HUDEP-2 (cell line): ENCODE measurements at regions not wholly inside any gene's neighbourhood (a gene's known extent, or its start where the extent isn't known, plus 50 kb on each side); places are given as distances from the start of the nearest gene placed in this dataset.

Source experiments
- DNase-seq, 76 experiments: peaks; one replicate each; lab custom pipeline; 2025; ENCODE audit not compliant: unreplicated experiment in 76 of 76; lab: John Stamatoyannopoulos, UW

GRCh38 chr5:98614341-98614740 is 159.1 kb upstream of the RGMB start:
- no peak for DNase-seq

- DNase-seq = no peak
Measured at GRCh38 chr5:98621821-98622220, 151.6 kb upstream of the RGMB start.

- DNase-seq = no peak
Measured at GRCh38 chr5:98624145-98624880, 149.2 kb upstream of the RGMB start.

- DNase-seq = no peak
Measured at GRCh38 chr5:98627121-98627520, 146.3 kb upstream of the RGMB start.

- no peak for DNase-seq
Measured at GRCh38 chr5:98630621-98631020, 142.8 kb upstream of the RGMB start.

- no peak for DNase-seq
Measured at GRCh38 chr5:98631311-98632054, 142.0 kb upstream of the RGMB start.

- no peak for DNase-seq
Measured at GRCh38 chr5:98635656-98636055, 137.8 kb upstream of the RGMB start.

- no peak for DNase-seq
Measured at GRCh38 chr5:98637116-98637515, 136.3 kb upstream of the RGMB start.

- no peak for DNase-seq
Measured at GRCh38 chr5:98637557-98637956, 135.9 kb upstream of the RGMB start.

- DNase-seq = no peak
Measured at GRCh38 chr5:98638111-98638510, 135.4 kb upstream of the RGMB start.

GRCh38 chr5:98638701-98639100 is 134.8 kb upstream of the RGMB start:
- no peak for DNase-seq

GRCh38 chr5:98639274-98639673 is 134.2 kb upstream of the RGMB start:
- no peak for DNase-seq

- DNase-seq = no peak
Measured at GRCh38 chr5:98641671-98642070, 131.8 kb upstream of the RGMB start.

- DNase-seq = no peak
Measured at GRCh38 chr5:98643569-98643968, 129.9 kb upstream of the RGMB start.

GRCh38 chr5:98651715-98652114 is 121.7 kb upstream of the RGMB start:
- DNase-seq = no peak

GRCh38 chr5:98656125-98656795 is 117.2 kb upstream of the RGMB start:
- DNase-seq = no peak

- DNase-seq = no peak
Measured at GRCh38 chr5:98656796-98657195, 116.7 kb upstream of the RGMB start.

- DNase-seq = no peak
Measured at GRCh38 chr5:98657559-98657958, 115.9 kb upstream of the RGMB start.

- no peak for DNase-seq
Measured at GRCh38 chr5:98663521-98663920, 109.9 kb upstream of the RGMB start.

GRCh38 chr5:98664736-98665135 is 108.7 kb upstream of the RGMB start:
- no peak for DNase-seq

GRCh38 chr5:98679963-98680362 is 93.5 kb upstream of the RGMB start:
- DNase-seq = no peak

GRCh38 chr5:98690002-98690401 is 83.5 kb upstream of the RGMB start:
- no peak for DNase-seq
